ENCODE measurements at regions not wholly inside any gene's neighbourhood (a gene's known extent, or its start where the extent isn't known, plus 50 kb on each side); places are given as distances from the start of the nearest gene placed in this dataset.

DNA sequence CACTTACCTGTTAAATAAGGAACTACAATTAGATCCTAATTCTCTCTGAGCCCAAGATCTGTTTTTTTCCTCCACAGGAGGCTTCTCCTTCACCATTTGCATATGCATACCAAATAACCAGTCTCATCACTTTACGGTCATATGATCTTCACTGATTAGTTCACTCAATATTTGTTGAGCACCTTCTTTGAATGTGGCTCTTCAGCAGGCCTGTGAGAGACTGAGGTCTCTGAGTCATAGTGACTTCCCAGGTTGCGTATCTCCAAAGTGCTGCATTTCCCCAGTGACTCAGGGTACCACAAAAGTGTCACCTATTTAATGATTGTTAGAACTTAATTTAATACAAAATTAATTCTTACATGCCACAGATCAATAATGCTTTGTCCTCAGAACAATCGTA, 108.8 kb upstream of the TRIB2 start:
- TF ChIP-seq, protein P1, sequence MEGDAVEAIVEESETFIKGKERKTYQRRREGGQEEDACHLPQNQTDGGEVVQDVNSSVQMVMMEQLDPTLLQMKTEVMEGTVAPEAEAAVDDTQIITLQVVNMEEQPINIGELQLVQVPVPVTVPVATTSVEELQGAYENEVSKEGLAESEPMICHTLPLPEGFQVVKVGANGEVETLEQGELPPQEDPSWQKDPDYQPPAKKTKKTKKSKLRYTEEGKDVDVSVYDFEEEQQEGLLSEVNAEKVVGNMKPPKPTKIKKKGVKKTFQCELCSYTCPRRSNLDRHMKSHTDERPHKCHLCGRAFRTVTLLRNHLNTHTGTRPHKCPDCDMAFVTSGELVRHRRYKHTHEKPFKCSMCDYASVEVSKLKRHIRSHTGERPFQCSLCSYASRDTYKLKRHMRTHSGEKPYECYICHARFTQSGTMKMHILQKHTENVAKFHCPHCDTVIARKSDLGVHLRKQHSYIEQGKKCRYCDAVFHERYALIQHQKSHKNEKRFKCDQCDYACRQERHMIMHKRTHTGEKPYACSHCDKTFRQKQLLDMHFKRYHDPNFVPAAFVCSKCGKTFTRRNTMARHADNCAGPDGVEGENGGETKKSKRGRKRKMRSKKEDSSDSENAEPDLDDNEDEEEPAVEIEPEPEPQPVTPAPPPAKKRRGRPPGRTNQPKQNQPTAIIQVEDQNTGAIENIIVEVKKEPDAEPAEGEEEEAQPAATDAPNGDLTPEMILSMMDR (IDR thresholded peaks at IDR 0.05): no peak
- TF ChIP-seq POLR2A (IDR thresholded peaks at IDR 0.05) (no peak), EP300 (IDR thresholded peaks at IDR 0.05) (no peak)

Measured in suprapubic skin (tissue), 3 donors.